ENCODE measurements at regions not wholly inside any gene's neighbourhood (a gene's known extent, or its start where the extent isn't known, plus 50 kb on each side); places are given as distances from the start of the nearest gene placed in this dataset.

DNA sequence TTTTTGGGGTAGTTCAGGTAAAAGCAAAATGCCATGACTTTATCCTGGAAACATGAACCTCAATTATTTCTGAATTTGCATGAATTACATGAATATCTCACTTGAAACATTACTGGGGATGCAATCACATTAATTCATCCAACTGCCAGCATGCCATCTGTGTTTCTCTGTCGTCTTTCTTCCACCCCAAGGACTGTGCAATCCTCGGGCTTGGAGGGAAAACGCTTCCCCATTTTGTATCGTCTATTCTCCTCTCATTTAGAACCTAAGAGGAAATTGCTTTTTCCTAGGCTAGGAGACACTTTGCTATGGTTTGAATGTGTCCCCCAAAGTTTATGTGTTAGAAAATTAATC, 109.4 kb downstream of the SQOR start:
- TF ChIP-seq CREB1 (IDR thresholded peaks at IDR 0.05; ENCODE audit: low read depth) (no peak), SP1 (IDR thresholded peaks at IDR 0.05; ENCODE audit: low read depth, low read length) (no peak)
- TF ChIP-seq, protein P1, sequence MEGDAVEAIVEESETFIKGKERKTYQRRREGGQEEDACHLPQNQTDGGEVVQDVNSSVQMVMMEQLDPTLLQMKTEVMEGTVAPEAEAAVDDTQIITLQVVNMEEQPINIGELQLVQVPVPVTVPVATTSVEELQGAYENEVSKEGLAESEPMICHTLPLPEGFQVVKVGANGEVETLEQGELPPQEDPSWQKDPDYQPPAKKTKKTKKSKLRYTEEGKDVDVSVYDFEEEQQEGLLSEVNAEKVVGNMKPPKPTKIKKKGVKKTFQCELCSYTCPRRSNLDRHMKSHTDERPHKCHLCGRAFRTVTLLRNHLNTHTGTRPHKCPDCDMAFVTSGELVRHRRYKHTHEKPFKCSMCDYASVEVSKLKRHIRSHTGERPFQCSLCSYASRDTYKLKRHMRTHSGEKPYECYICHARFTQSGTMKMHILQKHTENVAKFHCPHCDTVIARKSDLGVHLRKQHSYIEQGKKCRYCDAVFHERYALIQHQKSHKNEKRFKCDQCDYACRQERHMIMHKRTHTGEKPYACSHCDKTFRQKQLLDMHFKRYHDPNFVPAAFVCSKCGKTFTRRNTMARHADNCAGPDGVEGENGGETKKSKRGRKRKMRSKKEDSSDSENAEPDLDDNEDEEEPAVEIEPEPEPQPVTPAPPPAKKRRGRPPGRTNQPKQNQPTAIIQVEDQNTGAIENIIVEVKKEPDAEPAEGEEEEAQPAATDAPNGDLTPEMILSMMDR (IDR thresholded peaks at IDR 0.05 in 2 of 3, conservative IDR thresholded peaks at IDR 0.05 in 1 of 3; ENCODE audit: control insufficient read depth in 2 of 3, extremely low read depth in 1 of 3, insufficient read depth in 1 of 3, low read depth in 3 of 3, low read length in 3 of 3): no peak
- TF ChIP-seq, protein P2, sequence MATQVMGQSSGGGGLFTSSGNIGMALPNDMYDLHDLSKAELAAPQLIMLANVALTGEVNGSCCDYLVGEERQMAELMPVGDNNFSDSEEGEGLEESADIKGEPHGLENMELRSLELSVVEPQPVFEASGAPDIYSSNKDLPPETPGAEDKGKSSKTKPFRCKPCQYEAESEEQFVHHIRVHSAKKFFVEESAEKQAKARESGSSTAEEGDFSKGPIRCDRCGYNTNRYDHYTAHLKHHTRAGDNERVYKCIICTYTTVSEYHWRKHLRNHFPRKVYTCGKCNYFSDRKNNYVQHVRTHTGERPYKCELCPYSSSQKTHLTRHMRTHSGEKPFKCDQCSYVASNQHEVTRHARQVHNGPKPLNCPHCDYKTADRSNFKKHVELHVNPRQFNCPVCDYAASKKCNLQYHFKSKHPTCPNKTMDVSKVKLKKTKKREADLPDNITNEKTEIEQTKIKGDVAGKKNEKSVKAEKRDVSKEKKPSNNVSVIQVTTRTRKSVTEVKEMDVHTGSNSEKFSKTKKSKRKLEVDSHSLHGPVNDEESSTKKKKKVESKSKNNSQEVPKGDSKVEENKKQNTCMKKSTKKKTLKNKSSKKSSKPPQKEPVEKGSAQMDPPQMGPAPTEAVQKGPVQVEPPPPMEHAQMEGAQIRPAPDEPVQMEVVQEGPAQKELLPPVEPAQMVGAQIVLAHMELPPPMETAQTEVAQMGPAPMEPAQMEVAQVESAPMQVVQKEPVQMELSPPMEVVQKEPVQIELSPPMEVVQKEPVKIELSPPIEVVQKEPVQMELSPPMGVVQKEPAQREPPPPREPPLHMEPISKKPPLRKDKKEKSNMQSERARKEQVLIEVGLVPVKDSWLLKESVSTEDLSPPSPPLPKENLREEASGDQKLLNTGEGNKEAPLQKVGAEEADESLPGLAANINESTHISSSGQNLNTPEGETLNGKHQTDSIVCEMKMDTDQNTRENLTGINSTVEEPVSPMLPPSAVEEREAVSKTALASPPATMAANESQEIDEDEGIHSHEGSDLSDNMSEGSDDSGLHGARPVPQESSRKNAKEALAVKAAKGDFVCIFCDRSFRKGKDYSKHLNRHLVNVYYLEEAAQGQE (IDR thresholded peaks at IDR 0.05; ENCODE audit: low read depth, low read length): no peak

Data from GM12878 (cell line).